Esophagus mucosa (tissue), 1 donor: ENCODE measurements at regions not wholly inside any gene's neighbourhood (a gene's known extent, or its start where the extent isn't known, plus 50 kb on each side); places are given as distances from the start of the nearest gene placed in this dataset.

Experiments
- ATAC-seq: fragments of 200-7000 bp; cut with Tn5 transposase; one replicate; pipeline ENCODE4 v1.9.1; 2020
- donor health status: DM: yes; HTN: yes; CAD: no.

GRCh38 chr5:89981878-89982773, 427.4 kb downstream of the CETN3 start:
- ATAC-seq = no peak

GRCh38 chr5:89981021-89981420, 428.5 kb downstream of the CETN3 start:
- ATAC-seq = no peak

- ATAC-seq = no peak
Observed at GRCh38 chr5:89973516-89973915, 436.0 kb downstream of the CETN3 start.

GRCh38 chr5:89972901-89973300, 436.7 kb downstream of the CETN3 start:
- no peak for ATAC-seq

- ATAC-seq = no peak
Observed at GRCh38 chr5:89968958-89969381, 440.6 kb downstream of the CETN3 start.

GRCh38 chr5:89967771-89968444, 441.6 kb downstream of the CETN3 start:
- ATAC-seq = no peak

- ATAC-seq = no peak
Observed at GRCh38 chr5:89956838-89957237, 452.7 kb downstream of the CETN3 start.

- ATAC-seq = no peak
Observed at GRCh38 chr5:89954916-89955315, 454.6 kb downstream of the CETN3 start.

- no peak for ATAC-seq
Observed at GRCh38 chr5:89951876-89952275, 457.7 kb downstream of the CETN3 start.

GRCh38 chr5:89950234-89950633, 459.3 kb downstream of the CETN3 start:
- ATAC-seq = no peak

GRCh38 chr5:89948977-89949376, 460.6 kb downstream of the CETN3 start:
- ATAC-seq = no peak

GRCh38 chr5:89946916-89947315, 462.6 kb downstream of the CETN3 start:
- ATAC-seq = no peak

- ATAC-seq = no peak
Observed at GRCh38 chr5:89946508-89946907, 463.0 kb downstream of the CETN3 start.

- no peak for ATAC-seq
Observed at GRCh38 chr5:89942171-89942570, 467.4 kb downstream of the CETN3 start.

- no peak for ATAC-seq
Observed at GRCh38 chr5:89936576-89936975, 473.0 kb downstream of the CETN3 start.

- ATAC-seq = no peak
Observed at GRCh38 chr5:89934069-89934468, 475.5 kb downstream of the CETN3 start.

- no peak for ATAC-seq
Observed at GRCh38 chr5:89932771-89933181, 476.8 kb downstream of the CETN3 start.

- peak; percentile 60 for ATAC-seq
Observed at GRCh38 chr5:89930591-89931392, 478.8 kb downstream of the CETN3 start.

GRCh38 chr5:89929834-89930233, 479.7 kb downstream of the CETN3 start:
- no peak for ATAC-seq

GRCh38 chr5:89929173-89929572, 480.4 kb downstream of the CETN3 start:
- no peak for ATAC-seq

- no peak for ATAC-seq
Observed at GRCh38 chr5:89922161-89922560, 487.4 kb downstream of the CETN3 start.

- ATAC-seq = no peak
Observed at GRCh38 chr5:89917112-89917511, 492.4 kb downstream of the CETN3 start.

- ATAC-seq = no peak
Observed at GRCh38 chr5:89916131-89916530, 493.4 kb downstream of the CETN3 start.
